Uterus (tissue), 2 donors: ENCODE measurements at regions not wholly inside any gene's neighbourhood (a gene's known extent, or its start where the extent isn't known, plus 50 kb on each side); places are given as distances from the start of the nearest gene placed in this dataset.

Experiments used
- CTCF ChIP-seq, 4 experiments: fragments of 200-600 bp in 2 of 4; fragments of 450-650 bp in 2 of 4; sonication (generic) in 2 of 4; IDR thresholded peaks; one replicate each; pipeline ENCODE4 v1.5.1; 2016 to 2019; ENCODE audit warnings: antibody characterized with exemption in 4 of 4, mild to moderate bottlenecking in 2 of 4, moderate library complexity in 1 of 4
- POLR2A ChIP-seq, 2 donors: fragments of 450-650 bp; IDR thresholded peaks; one replicate each; pipeline ENCODE4 v1.6.1; 2016; ENCODE audit warnings: antibody characterized with exemption in 2 of 2, mild to moderate bottlenecking in 1 of 2, moderate library complexity in 1 of 2

GRCh38 chr10:124294811-124295770, 123.6 kb downstream of the OAT start:
- TF ChIP-seq CTCF (IDR thresholded peaks at IDR 0.05): no peak
- no peak for TF ChIP-seq POLR2A (IDR thresholded peaks at IDR 0.05)
